Activated CD8-positive, alpha-beta memory T cell treated with anti-CD3 and anti-CD28 coated beads, Interleukin-2, amount 50 U/mL, for 48 hours (primary cell): ENCODE measurements at regions not wholly inside any gene's neighbourhood (a gene's known extent, or its start where the extent isn't known, plus 50 kb on each side); places are given as distances from the start of the nearest gene placed in this dataset.
"Not testable (repeated sequence)": the region's sequence is repeated elsewhere in the genome, so short reads cannot be mapped to it uniquely, and the experiment has no call there.

Experiments used
- DNase-seq: peaks from one replicate; pipeline ENCODE4 v3.0.0-alpha.2; 2020

- no peak for DNase-seq
These were observed 94.4 kb upstream of the TNFSF4 start for GRCh38 chr1:173301507-173301906.

GRCh38 chr1:173302366-173302765 lies 95.2 kb upstream of the TNFSF4 start:
- DNase-seq = no peak

- no peak for DNase-seq
These were observed 96.0 kb upstream of the TNFSF4 start for GRCh38 chr1:173302890-173303829.

- DNase-seq = no peak
These were observed 96.9 kb upstream of the TNFSF4 start for GRCh38 chr1:173303984-173304383.

GRCh38 chr1:173304529-173305227 lies 97.5 kb upstream of the TNFSF4 start:
- DNase-seq = no peak

- no peak for DNase-seq
These were observed 100.7 kb upstream of the TNFSF4 start for GRCh38 chr1:173307845-173308244.

GRCh38 chr1:173314656-173315055 lies 107.5 kb upstream of the TNFSF4 start:
- DNase-seq = no peak

GRCh38 chr1:173315296-173315695 lies 108.2 kb upstream of the TNFSF4 start:
- DNase-seq = no peak

GRCh38 chr1:173318788-173319187 lies 111.7 kb upstream of the TNFSF4 start:
- DNase-seq = no peak

- DNase-seq = not testable (repeated sequence)
These were observed 117.2 kb upstream of the TNFSF4 start for GRCh38 chr1:173324352-173324751.

GRCh38 chr1:173327987-173328386 lies 120.9 kb upstream of the TNFSF4 start:
- not testable (repeated sequence) for DNase-seq

GRCh38 chr1:173328961-173329360 lies 121.8 kb upstream of the TNFSF4 start:
- no peak for DNase-seq

- no peak for DNase-seq
These were observed 122.6 kb upstream of the TNFSF4 start for GRCh38 chr1:173329726-173330125.

GRCh38 chr1:173330149-173330951 lies 123.2 kb upstream of the TNFSF4 start:
- no peak for DNase-seq

- not testable (repeated sequence) for DNase-seq
These were observed 123.9 kb upstream of the TNFSF4 start for GRCh38 chr1:173330952-173331548.

- no peak for DNase-seq
These were observed 124.9 kb upstream of the TNFSF4 start for GRCh38 chr1:173332026-173332425.

GRCh38 chr1:173333581-173333980 lies 126.5 kb upstream of the TNFSF4 start:
- no peak for DNase-seq

GRCh38 chr1:173337126-173337525 lies 130.0 kb upstream of the TNFSF4 start:
- DNase-seq = no peak

- DNase-seq = no peak
These were observed 134.2 kb upstream of the TNFSF4 start for GRCh38 chr1:173341307-173341706.

GRCh38 chr1:173341971-173342370 lies 134.8 kb upstream of the TNFSF4 start:
- no peak for DNase-seq

- DNase-seq = no peak
These were observed 134.4 kb upstream of the PRDX6 start for GRCh38 chr1:173342736-173343135.

- no peak for DNase-seq
These were observed 132.9 kb upstream of the PRDX6 start for GRCh38 chr1:173344034-173344743.
